SKM-1 (cell line): ENCODE measurements at regions not wholly inside any gene's neighbourhood (a gene's known extent, or its start where the extent isn't known, plus 50 kb on each side); places are given as distances from the start of the nearest gene placed in this dataset.

Experiments used
- DNase-seq: peaks from one replicate; lab custom pipeline; 2025; ENCODE audit not compliant: unreplicated experiment; lab: John Stamatoyannopoulos, UW

DNA sequence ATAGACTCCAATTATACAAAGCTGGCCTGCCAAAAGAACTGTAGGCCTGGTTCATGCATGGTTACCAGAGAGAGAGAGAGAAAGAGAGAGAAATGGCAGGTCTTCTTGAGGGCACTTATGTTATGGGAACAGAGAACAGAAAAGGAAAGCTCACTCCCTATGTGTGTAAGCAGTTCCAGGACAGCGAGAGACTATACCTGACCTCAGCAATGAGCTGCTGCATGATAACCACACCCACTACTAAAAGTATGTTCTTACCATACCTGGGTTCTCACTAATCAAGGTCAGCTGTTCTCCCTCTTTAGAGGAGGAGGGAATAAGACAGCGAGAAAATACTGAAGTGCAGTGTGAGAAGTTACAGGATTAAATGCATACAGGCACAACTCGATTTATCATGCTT, 583.3 kb downstream of the GBA3 start:
- no peak for DNase-seq

DNA sequence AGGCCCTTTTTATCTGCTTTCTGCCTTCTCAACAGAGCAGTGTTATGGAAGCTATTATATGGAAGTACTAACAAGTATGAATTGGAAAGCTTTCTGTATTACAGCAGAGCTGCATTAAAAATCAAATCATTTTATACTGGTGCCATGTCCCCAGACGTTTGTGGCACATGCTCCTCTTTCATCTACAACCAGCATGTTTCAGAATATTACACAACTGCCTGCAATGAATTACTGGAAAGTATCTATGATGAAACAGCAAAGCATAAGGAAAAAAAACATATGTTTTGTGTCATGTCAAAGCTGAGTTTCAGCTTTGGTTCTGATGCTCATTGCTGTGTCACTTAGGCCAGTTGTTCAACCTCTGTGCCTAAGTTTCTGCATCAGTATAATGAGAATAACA, 576.8 kb downstream of the GBA3 start:
- no peak for DNase-seq

DNA sequence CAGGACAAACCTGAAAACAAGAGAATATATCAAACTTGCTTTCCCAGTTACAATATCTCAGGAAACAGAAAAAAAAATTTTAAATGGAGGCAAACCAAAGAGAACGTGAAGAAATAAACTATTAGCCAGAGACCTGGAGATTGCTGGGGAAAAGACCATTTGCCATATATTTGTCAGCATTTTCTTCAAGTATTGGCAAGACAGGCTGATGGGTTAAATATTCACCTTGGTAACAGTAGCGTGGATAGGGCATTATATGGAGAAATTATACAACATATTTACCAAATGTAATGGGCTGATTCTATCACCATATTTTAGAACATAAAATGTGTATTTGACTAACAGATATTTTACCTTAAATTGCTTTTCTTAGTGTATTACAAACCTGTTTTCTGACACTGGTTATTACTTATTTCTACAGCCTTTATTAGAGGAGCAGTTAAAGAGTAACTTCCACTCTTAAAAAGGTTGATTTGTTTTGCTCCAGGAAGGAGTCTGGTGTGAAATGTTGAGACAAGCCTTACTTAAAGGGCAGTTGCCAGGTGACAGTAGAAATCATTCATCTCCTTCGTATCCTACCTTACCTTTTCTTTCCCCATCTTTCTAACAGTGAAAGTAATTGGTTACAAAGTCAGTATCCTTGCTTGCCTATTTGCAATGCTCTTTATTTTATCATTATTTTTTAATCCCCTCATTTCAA, 575.5 kb downstream of the GBA3 start:
- no peak for DNase-seq

DNA sequence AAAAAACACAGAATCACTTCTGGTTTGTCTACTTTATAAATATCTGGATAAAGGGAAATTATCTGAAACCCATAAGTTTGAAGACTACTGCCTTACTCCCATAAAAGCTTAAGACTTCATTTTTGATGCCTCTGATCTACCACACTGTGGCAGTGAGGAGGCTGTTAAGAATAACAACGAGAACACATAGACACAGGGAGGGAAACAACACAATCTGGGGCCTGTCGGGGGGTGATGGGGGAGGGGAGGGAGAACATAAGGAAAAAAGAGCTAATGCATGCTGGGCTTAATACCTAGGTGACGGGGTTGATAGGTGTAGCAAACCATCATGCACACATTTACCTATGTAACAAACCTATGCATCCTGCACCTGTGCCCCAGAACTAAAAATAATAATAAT, 573.7 kb downstream of the GBA3 start:
- DNase-seq, result no peak

DNA sequence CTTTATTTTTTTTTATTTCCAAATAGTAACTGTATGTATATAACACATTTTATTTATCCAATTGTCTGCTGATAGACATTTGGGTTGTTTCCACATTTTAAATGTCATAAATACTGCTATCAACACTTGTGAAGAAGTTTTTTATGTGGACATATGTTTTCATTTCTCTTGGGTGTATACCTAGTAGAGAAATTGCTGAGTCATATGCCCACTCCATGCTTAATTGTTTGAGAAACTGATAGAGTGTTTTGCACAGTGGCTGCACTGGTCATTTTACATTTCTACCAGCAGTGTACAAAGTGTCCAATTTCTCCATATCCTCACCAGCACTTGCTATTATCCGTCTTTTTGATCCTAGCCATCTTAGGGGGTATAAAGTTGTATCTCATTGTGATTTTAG, 567.8 kb downstream of the GBA3 start:
- no peak for DNase-seq

DNA sequence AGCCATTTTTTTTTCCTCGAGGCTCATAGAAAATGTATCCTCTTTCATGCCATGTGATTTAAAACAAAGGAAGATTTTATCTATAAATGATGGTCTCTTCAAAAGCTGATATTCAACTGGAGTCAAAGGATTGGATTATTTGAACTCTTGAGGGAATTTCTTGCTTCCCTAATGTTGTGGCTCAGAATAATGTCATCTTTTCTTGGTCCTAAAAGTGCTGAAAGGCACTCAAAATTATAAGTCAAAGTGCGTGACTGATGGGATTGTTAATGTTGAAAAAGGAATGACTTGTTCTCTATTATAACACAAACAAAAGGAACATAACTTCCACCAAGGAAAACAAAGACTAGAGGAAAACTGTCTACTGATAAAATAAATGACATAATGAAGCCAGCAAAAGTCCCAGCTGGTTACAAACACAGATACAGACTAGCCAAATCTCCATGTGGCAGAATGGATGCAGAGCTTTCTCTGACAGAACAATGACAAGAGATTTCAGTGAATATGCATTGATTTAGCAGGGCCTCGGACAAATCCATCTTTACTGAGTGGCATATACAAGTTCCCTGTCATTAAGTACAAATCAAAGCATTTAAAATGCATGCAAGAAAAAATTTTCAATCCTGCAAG, 552.6 kb downstream of the GBA3 start:
- no peak for DNase-seq

DNA sequence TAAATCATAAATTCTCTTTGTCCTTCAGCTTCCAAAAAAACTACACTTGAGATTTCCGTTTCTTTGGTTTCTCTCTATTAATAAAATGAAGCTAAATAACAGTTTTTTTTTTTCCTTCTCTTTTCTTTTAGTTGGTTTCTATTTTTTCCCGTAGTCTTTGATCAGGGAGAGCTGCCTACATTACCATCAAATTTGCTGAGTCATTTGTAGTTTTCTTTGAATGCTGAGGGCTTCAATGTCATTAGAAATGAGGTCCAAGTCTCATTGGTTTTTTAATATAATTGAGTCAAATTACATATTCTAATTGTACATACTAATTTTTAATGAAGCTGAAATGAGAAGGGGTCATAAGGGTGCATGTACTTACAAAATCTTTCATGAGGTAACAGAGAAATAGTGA, 550.2 kb downstream of the GBA3 start:
- DNase-seq, result no peak

DNA sequence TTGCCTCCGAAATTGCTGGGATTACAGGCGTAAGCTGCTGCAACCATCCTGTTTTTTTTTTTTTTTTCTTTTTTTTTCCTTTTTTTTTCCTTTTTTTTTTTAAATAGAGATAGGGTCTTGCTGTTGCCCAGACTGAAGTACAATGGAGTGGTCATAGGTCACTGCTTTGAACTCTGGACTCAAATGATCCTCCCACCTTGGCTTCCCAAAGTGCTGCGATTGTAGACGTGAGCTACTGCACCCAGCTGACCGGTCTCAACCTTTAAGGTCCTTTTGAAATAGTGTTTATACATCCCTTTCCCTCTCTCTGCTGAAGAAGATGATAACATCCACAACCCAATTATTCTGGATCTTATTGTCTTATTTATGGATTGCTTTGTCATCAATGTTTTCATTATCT, 548.7 kb downstream of the GBA3 start:
- DNase-seq, result no peak

DNA sequence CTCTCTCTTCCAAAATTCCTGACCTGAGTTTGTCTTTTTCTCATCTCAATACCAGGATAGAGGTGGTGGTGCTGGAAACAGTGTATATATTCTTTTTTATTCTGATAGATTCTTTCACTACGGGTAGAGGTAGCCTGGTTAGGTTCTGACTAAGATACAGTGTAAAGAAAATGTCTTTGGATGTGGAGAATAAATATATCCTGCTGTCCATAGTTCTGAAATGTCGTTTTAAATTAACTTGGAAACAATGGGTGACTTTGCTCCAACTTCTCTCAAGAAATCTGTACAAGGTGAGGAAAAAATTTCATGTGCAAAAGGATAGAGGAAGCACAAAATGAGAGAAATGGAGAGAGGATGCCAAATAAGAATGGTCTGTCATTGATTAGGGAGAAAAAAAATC, 546.1 kb downstream of the GBA3 start:
- no peak for DNase-seq

DNA sequence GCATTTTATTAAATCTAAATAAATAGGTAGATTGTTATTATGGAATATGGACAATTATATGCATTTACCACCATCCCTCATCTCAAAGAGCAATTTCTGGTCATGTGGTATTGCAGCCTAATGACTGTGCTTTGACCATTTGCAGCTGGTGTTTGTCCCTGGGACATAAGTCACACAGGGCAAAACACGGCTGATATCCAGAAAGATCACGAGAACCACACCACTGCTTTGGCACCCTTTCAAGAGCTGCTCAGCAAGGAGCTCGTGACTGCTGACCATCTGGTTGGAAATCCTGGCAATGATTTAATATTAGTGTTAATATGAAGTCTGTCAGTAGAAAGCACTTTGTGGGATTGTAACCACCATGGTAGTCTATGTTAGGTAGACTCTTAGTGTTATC, 545.0 kb downstream of the GBA3 start:
- DNase-seq, result no peak

DNA sequence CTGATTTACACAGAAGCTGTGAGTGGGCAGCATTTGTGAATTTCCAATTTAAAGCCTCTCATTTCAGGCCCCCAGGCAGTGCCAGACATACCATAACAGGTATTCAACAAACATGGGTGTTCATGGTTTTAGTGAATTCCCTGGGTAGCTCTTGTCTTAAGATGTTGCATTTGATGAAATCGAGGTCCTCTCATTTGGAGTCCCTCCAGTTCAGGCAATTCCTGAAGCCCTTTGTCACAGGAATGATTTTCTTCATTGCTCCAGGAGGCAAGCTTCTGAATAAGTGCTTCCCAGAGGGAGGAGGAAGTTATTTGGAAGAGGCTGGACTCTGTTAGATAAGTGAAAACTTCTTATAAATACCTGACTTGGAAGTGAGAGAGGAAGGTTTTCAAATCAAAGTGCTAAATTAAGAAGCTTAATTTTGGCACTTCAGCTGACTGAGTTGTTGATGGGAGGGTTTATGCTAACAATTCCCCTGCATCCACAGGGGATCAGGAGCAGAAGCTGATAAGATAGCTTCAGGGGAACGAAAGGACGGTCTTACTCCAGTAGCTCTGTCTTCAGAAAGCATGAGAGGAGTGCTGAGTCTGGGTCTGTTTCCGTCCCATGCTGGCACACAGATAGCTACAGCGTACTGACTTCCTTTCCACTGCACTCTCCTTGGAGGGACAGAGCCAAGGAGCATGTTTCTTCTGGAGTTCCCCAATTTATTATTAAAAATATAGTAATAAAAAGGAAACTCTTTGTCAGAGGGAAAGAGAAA, 543.1 kb downstream of the GBA3 start:
- DNase-seq, result no peak

DNA sequence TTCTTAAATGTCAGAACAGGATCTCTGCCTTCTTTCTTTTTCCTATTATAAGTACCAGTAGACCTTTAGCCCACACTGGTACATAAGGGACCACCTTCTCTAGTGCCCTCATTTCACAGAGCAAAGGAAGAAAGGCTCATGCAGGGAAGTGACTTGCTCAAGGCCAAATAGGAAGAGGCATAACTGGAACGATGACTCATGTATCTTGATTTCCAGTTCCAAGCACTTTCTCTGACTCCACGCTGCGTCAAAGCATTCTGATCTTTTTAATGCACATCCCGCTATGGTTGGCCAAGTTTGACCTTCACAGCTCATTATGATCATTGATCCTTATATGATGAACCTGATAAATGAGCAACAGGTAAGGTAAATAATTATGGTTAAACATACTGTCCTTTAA, 542.0 kb downstream of the GBA3 start:
- DNase-seq, result no peak

DNA sequence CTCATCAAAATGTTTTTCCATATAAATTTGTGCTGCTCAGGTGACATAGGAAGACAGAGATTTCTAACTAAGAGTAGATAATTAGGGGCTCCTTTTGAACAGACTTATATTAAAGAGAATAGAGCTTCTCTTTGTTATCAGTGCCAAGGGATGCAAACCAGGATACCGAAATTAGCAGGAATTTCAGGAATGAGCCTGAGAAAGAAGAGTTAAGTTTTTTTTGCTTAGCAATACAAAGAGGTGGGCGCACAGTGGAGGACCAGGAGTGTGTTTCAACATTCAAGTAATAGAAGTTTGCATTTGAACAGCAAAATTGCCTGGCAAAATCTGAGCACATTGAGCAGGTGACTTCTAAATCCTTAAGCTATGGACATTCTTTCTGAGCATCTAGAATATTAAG, 541.3 kb downstream of the GBA3 start:
- DNase-seq, result no peak

DNA sequence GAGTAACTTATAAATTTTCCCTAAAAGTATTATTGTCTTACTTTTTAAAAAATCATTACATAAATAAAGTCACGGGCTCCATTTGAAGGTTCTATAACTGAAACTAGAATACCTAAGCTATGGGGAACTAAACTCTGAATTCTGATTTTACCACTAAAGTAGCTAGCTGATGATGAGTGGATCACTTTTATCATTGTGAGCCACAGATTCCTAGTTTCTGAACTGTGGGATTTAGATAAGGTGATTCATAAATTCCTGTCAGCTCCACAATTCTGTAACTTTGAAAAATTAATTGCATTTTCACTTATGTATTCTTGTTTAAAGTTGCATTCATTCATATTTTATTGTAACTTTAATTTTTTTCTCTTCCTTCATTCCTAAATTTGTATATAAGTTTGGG, 540.9 kb downstream of the GBA3 start:
- DNase-seq, result no peak

DNA sequence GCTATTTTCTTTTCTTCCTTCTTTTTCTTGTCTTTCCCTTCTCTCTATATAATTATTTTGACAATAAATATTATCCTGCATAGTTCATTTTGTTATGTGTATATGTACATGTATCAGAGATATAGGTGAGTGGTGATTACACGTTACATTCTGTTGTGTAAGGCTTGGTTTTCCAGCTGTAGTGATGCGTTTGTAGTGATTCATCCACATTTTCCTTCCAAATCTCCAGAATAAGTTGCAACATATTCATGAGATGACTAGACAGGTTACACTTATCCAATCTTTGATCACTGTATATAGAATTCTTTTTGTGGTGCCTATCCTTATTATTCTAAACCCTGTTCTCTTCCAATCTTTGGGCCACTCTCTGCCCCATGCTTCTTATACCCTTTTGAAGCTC, 540.2 kb downstream of the GBA3 start:
- DNase-seq, result no peak

DNA sequence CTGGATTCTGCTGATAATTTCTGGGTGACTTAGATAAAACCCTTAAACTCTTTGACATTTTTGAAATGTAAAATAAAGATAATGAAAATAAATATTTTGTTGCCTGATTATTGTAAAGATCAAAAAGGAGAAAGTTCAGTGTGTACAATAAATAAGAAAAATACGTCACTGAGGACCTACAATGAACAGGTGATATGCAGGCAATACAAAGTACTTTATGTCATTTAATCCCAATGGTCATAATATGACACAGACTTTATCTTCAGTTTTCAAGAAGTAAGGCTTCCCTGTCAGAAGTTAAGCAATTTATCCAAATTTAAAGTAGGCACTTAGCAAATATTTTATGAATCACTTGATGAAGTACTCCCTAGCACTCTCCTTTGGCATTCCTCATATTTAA, 532.8 kb downstream of the GBA3 start:
- DNase-seq, result no peak

DNA sequence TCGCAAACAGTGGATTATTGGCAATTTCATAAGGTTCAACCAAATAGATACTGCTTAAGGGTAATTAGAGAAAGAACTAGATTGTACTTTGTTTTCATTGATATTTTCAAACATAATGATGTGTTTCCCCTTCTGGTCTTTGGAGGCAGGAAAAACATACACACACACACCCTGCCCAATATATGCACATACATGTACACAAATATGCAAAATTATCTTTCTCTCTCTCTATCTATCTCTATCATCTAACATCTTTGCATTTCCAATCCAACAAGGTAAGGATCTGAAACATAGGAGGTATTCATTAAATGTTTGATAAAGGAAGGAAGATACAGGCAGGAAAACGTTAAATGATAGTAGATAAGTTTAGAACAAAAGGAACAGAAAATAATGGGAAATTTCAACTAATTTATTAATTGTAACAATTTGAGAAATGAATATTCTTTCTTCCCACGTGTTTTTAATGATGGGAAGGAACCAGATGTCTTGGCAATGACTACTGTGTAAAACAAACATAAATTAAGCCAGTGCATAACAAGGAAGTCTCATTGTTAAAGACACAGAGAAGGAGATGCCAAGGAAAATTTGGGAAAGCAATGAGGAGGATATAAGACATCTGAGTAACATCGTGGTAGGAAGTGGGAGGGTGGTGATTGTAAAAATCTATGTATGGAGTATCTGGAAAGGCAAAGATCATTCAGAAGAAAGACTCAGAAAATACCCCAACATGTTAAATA, 532.1 kb downstream of the GBA3 start:
- no peak for DNase-seq

DNA sequence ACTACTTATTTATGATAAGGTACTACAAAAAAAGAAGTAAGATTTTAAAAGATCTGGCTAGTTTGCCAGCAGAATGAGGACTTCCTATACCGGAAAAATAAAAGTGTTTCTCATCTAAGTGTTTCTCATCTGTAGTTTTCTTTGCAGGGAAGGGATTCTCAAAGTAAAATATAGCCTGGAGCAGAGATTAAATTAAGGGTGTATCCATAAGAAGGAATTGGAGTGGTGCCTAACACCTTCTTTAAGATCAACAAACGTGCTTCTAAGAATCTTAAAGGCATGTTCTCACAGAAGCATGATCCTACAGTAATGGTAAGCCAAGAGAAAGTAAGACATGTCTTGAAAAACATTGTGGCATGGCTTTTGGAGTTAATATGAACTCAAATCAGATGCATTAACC, 528.2 kb downstream of the GBA3 start:
- DNase-seq, result no peak

DNA sequence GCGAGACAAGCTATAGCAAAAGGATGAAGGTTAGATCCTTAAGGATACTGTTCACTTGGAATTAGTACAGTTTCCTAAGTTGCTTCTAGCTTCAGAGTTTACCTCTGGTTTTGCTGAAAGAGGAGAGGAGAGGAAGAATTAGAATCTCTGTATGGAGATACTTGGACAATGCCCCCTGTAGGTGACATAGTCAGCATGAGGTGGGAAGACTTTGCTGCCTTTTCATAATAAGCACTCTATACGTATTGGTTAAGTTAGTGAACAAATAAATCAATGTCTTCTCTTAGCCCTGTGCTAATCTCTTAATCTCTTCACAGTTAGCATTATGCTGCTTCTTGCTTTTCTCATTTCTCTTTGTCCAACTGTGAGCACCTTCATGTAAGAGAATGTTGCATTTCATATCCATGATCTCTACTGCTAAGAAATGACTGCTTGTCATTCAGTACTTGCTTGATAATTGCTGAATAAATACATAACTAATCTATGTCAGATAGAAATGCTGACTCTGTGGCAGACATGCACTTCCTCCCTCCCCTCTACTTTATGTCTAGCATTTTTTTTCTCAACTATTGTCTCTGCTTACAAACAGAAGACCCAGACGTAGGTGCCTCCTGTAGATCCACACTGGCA, 527.2 kb downstream of the GBA3 start:
- DNase-seq, result no peak

DNA sequence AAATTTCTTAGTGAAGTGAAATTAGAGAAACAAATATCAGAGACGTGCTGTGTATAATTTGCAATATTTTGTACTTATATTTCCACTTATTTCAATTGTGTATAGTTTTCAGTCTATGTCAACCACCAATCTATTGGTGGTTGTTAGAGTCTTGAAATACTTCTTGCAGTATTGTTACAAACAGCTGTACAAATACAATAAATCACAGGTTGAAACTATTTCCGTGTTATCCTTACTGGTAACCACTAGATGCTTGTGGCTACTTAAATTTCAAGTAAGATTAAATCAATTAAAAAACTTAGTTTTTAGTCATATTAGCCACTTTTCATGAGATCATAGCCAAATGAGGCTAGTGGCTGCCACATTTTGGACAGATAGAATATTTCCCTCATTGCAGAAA, 520.5 kb downstream of the GBA3 start:
- no peak for DNase-seq

DNA sequence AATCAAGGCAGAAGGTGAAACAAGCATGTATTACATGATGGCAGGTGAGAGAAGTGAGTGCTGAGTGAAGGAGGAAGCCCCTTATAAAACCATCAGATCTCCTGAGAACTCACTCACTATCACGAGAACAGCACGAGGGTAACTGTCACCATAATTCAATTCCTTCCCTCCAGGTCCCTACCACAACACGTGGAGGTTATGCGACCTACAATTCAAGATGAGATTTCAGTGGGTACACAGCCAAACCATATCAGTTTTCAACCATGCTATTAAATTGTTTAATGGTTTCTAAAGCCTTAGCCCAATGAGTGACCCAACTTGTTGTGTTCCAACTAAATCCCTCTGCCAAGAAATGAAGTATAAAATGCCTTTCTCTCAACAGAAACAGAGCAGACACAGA, 519.8 kb downstream of the GBA3 start:
- DNase-seq, result no peak
